GM18520 (cell line): ENCODE measurements at regions not wholly inside any gene's neighbourhood (a gene's known extent, or its start where the extent isn't known, plus 50 kb on each side); places are given as distances from the start of the nearest gene placed in this dataset.
"Not testable (repeated sequence)": the region's sequence is repeated elsewhere in the genome, so short reads cannot be mapped to it uniquely, and the experiment has no call there.

ENCODE experiments used
- ATAC-seq: cut with Tn5 transposase; IDR thresholded peaks from one replicate; pipeline ENCODE4 v1.9.1; 2021; ENCODE audit not compliant: unreplicated experiment

GRCh38 chr15:70242951-70243685 lies 145.4 kb upstream of the TLE3 start:
- no peak for ATAC-seq

- no peak for ATAC-seq
These were observed 144.0 kb upstream of the TLE3 start for GRCh38 chr15:70241561-70242320.

- ATAC-seq, result no peak
These were observed 143.2 kb upstream of the TLE3 start for GRCh38 chr15:70240820-70241430.

- ATAC-seq, result peak; percentile 71
These were observed 142.4 kb upstream of the TLE3 start for GRCh38 chr15:70240082-70240481.

GRCh38 chr15:70238917-70239316 lies 141.2 kb upstream of the TLE3 start:
- no peak for ATAC-seq

- no peak for ATAC-seq
These were observed 139.9 kb upstream of the TLE3 start for GRCh38 chr15:70237626-70238025.

GRCh38 chr15:70236341-70237086 lies 138.8 kb upstream of the TLE3 start:
- ATAC-seq, result no peak

- ATAC-seq, result no peak
These were observed 137.6 kb upstream of the TLE3 start for GRCh38 chr15:70235347-70235746.

- ATAC-seq, result no peak
These were observed 136.7 kb upstream of the TLE3 start for GRCh38 chr15:70234256-70234905.

GRCh38 chr15:70231484-70231883 lies 133.8 kb upstream of the TLE3 start:
- no peak for ATAC-seq

GRCh38 chr15:70227918-70228317 lies 130.2 kb upstream of the TLE3 start:
- ATAC-seq, result not testable (repeated sequence)

- ATAC-seq, result no peak
These were observed 129.4 kb upstream of the TLE3 start for GRCh38 chr15:70227147-70227546.

- ATAC-seq, result no peak
These were observed 128.7 kb upstream of the TLE3 start for GRCh38 chr15:70226337-70226980.

GRCh38 chr15:70225416-70225815 lies 127.7 kb upstream of the TLE3 start:
- ATAC-seq, result no peak

- ATAC-seq, result no peak
These were observed 124.9 kb upstream of the TLE3 start for GRCh38 chr15:70222606-70223005.

- no peak for ATAC-seq
These were observed 122.9 kb upstream of the TLE3 start for GRCh38 chr15:70220490-70221096.

GRCh38 chr15:70219966-70220365 lies 122.2 kb upstream of the TLE3 start:
- ATAC-seq, result no peak

GRCh38 chr15:70219256-70219895 lies 121.7 kb upstream of the TLE3 start:
- ATAC-seq, result no peak
